ENCODE measurements at regions not wholly inside any gene's neighbourhood (a gene's known extent, or its start where the extent isn't known, plus 50 kb on each side); places are given as distances from the start of the nearest gene placed in this dataset.

DNA sequence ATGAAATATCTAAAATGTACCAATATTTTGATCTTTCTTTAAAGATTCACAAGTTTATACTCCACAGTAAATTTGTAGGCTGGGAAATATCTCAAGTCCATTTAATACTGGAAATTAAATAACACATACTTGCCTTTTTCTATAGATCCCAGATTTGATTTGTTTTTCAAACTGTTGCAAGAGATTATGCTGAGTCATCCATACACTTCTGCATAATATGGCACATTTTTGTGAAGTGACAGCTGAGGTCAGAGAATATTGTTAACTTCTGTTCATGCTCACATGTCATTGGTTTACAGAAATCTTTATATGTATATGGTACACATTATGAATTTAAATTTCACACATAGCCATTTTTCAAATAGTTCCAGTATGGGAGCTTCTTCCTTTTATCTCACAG lies 1066.3 kb upstream of the NUDT12 start:
- DNase-seq (ENCODE audit: low spot score), result no peak
- H3K27ac ChIP-seq, result no peak overlapping the region

DNA sequence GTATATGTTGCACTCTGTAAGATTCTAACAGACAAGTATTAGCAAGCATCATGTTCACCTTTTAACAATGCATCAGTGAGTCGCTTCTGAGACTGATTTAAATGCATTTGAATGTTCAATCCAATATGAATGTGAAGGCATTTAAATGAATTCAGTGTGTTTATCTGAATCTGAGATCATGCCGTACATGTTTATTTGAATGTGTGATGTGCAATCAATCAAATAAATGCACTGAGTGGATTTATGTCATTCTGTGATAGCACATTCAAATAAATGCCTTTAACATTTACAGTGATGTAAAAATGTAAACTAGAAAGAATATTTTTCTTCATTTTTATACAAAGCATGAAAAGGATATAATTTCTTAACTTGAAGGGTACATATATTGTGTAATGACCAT lies 1063.5 kb upstream of the NUDT12 start:
- H3K27ac ChIP-seq, result no peak overlapping the region
- no peak overlapping the region for H3K4me3 ChIP-seq
- no peak for DNase-seq (ENCODE audit: low spot score)
- TF ChIP-seq, protein P1, sequence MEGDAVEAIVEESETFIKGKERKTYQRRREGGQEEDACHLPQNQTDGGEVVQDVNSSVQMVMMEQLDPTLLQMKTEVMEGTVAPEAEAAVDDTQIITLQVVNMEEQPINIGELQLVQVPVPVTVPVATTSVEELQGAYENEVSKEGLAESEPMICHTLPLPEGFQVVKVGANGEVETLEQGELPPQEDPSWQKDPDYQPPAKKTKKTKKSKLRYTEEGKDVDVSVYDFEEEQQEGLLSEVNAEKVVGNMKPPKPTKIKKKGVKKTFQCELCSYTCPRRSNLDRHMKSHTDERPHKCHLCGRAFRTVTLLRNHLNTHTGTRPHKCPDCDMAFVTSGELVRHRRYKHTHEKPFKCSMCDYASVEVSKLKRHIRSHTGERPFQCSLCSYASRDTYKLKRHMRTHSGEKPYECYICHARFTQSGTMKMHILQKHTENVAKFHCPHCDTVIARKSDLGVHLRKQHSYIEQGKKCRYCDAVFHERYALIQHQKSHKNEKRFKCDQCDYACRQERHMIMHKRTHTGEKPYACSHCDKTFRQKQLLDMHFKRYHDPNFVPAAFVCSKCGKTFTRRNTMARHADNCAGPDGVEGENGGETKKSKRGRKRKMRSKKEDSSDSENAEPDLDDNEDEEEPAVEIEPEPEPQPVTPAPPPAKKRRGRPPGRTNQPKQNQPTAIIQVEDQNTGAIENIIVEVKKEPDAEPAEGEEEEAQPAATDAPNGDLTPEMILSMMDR (IDR thresholded peaks at IDR 0.05), result no peak

More for the DNA sequence above, 1066.3 kb upstream of the NUDT12 start:
- TF ChIP-seq, protein P1 (IDR thresholded peaks at IDR 0.05), result no peak
- no peak overlapping the region for H3K4me3 ChIP-seq

DNA sequence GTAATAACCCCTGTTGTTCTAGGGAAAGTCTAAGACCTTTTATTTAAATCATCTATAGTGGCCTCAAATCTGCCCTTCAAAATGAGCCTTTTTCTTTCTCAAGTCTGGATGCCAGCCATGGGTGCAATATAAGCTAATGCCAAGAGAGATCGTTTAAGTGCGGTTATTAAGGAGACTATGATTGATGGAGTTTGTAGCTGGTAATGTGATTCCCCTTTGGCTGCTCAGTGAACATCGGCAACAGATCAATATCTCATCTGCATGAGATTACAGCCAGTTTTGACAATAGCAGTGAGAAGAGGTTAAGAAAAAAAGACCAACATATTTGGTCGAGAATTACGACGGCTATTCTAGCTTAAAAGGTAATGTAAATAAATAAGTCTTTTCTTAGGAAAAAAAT lies 1049.4 kb upstream of the NUDT12 start:
- no peak overlapping the region for H3K4me3 ChIP-seq
- DNase-seq (ENCODE audit: low spot score), result no peak
- no peak overlapping the region for H3K27ac ChIP-seq
- TF ChIP-seq, protein P1 (IDR thresholded peaks at IDR 0.05), result no peak

GRCh38 chr5:104611135-104611767 lies 1048.7 kb upstream of the NUDT12 start:
- Histone ChIP-seq H3K4me3 (no peak overlapping the region), H3K27ac (no peak overlapping the region)
- TF ChIP-seq, protein P1 (IDR thresholded peaks at IDR 0.05), result no peak
- DNase-seq (ENCODE audit: low spot score), result no peak

GRCh38 chr5:104606258-104606829 lies 1043.8 kb upstream of the NUDT12 start:
- no peak overlapping the region for H3K27ac ChIP-seq
- DNase-seq (ENCODE audit: low spot score), result no peak
- H3K4me3 ChIP-seq, result no peak overlapping the region
- TF ChIP-seq, protein P1 (IDR thresholded peaks at IDR 0.05), result no peak

DNA sequence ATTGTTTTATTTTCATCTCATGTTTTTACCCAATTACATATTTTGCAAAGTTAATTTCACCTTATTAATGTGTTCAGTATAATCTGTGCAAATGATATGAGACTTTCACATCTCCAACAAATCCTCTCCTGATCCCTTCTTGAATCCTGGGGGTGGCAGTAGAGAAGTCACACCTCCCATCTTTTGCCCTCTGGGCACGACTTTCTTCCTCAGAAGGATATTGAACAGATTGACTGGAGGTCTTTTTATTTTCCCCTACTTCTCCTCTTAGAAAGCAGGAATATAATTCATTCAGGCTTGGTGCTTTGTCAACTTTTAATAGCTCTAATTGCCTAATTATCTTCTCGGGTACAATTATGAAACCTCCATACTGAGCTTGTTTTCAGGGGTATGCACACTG lies 1037.1 kb upstream of the NUDT12 start:
- H3K27ac ChIP-seq, result no peak overlapping the region
- no peak overlapping the region for H3K4me3 ChIP-seq
- no peak for DNase-seq (ENCODE audit: low spot score)
- TF ChIP-seq, protein P1 (IDR thresholded peaks at IDR 0.05), result no peak

GRCh38 chr5:104598285-104598684 lies 1035.7 kb upstream of the NUDT12 start:
- DNase-seq (ENCODE audit: low spot score), result no peak
- no peak overlapping the region for H3K27ac ChIP-seq
- H3K4me3 ChIP-seq, result no peak overlapping the region
- TF ChIP-seq, protein P1 (IDR thresholded peaks at IDR 0.05), result no peak
